GM21529 (cell line): ENCODE measurements at regions not wholly inside any gene's neighbourhood (a gene's known extent, or its start where the extent isn't known, plus 50 kb on each side); places are given as distances from the start of the nearest gene placed in this dataset.
A peak's percentile ranks its signal among the peaks of the same experiment; 100 is the strongest.

Experiments used
- ATAC-seq: cut with Tn5 transposase; IDR thresholded peaks from one replicate; pipeline ENCODE4 v1.9.1; 2021; ENCODE audit not compliant: unreplicated experiment

DNA sequence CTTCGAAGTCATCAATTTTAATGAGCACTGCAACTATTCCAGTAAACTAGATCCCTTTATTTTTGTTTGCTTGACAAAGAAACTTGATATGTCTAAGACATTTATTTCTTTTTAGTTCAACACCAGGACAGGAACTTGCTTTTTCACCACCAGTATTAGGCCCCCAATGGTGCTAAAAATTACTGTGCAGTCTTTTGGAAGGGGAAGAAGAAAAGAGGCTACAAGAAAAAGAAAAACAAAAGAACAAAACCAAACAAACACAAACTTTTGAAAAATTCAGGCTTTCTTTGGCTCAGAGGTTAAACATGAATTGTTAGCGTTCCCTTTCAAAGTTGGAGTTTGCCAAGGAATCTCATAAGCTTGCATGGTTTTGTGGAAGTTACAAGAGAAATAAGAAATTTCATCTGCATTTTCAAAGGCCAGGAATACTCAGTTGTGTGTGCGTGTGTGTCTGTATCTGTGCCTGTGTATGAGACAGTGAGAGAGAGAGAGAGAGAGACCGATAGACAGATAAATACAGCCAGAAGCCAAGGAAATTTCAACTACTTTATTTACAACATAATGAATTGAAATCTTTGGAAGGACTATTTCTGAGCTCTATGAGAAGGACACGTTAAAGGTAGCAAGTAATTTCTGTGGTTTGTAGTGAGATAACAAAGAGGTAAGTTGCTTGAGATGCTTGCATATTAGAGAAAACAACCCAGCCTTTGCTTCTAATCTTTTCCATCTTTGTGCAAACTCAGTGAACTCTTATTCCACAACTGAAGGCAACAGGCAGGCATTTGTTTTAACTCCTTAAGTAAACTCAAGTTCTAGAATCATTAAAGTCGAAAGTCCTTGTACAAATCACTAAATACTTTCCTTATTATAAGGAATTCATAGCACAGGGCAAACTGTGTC is 171.0 kb upstream of the CITED2 start:
- no peak for ATAC-seq

DNA sequence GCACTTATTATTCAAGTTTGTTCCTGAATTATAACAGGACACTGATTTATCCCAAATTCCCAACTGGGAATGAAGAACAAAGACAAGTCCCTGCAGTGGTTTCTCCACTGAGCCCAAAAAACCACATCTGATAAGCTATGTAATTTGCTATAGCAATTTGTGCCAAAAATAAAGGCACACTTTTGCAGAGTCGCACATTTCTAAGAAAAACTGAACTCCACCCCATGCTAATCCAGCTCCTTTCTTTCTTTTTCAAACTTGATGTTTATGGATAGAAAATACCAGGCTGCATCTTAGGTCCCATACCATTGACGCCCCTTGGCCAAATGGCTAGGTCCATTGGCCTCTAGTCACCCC is 170.2 kb upstream of the CITED2 start:
- no peak for ATAC-seq

DNA sequence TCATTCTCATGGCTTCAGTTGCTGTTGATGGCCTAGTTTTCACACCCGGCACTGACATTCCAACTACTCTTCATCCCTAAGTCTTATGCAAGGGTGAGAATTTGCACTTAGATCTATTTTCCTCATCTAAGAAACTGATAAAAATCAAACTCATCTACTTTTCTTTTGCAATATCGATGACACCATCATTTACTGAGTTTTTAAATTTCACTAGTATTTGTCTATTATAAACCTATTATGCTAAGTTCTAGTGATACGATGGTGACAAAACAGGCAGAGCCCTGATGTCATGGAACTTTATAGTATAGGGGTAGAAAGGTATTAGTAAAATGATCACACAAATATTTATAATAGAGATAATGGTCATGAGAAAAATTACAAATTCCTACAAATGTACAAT is 167.9 kb upstream of the CITED2 start:
- no peak for ATAC-seq

DNA sequence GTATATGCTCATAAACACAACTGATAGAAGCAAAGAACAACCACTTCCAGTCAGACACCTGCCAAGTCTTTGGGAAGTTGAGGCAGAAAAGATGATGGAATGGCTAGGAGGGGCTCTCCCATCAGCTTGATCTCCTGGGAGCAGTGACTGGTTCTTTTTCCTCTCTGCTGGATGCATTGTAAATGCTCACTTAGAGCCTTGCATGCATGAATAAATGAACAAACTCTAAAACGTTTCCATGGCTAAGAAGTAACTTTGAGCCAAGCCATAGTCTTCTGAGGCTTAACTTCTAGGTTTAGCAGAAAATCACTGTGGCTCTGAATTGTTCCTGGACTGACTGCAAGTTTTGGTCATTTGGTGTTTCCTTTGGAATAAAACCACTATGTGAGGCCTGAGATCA is 166.4 kb upstream of the CITED2 start:
- ATAC-seq = no peak

DNA sequence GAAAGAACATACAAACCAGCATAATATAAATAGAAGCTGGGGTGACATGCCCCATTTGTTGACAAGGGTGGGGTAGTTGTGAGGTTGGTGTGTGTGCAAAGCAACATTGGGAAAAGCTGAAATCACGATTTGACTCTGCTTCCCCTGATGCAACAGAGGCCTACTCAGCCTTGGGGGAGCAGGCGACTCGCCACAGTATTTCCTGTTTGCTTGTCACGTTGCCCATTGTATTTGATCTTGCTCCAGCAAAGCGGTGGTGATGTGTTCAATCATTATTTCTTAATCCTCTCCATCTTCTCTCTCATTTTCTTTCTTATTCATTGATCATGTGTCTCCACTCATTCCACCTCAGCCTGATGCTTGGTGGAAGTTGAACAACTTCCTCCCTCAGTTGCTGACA is 165.8 kb upstream of the CITED2 start:
- peak; percentile 72 for ATAC-seq

DNA sequence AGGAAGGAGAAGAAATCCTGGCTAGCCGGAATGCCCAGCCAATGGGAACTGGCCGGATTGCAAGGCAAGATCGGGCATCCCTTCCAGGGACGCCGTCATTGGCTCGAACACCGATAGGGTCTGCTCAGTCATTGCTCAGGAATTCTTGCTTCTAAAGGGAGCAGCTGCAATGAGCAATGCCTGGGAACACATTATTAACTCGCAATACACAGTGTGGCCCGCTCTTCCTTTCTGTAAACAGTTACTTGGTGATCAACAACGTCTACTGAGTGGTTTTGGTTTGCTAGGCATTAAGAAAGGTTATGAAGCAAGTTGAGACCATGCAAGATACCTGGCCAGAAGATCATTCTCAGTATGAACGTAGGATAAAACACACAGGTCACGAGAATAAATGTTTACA is 165.4 kb upstream of the CITED2 start:
- ATAC-seq = no peak

DNA sequence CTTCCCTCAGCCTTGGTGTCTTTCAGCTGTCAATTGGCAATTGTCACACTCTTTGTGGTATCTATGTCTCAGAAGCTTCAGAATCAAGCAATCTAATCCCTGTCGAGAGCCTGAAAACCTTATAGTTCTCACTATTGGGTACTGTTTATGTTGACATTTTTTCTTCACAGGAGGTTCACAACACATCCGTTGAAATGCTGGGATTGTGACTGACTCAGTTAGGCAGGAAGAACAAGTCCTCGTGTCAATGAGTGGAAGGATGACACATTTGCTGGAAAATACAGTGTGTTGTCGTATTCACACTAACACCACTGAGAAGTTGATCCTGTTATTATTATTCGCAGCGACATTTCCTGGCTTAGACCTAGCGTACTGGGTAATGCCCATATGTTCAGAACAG is 163.9 kb upstream of the CITED2 start:
- no peak for ATAC-seq

GRCh38 chr6:139536751-139537617 is 162.5 kb upstream of the CITED2 start:
- no peak for ATAC-seq

DNA sequence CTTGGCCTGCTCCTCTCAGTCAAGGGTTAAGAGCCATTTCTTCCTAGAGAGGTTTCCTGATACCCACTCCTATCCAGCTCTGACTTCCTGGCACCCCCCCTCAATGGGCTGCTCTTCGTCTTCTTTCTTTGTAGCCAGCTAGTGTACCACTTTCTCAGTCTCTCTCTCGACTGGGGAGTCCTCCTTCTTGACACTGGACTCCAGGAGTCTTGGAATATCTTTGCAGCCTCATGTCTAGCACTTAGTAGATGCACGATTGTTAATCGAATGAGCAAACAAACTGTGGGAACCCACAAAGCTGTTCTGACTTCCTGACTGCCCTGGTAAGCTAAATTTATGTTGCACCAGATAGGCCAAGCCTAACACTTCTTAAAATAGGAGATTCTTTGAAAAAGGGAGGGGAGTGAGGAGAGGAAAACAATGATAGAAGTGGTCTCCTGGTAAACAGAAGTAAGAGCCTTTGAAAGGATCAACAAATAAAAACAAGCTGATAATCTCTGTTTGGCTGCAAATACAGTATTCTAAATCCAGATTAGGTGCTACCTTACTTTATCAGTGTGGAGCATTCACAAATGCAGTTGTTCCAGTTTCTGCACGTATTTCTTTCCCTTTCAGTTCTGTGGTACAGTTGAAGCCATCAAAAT is 160.1 kb upstream of the CITED2 start:
- no peak for ATAC-seq

GRCh38 chr6:139533573-139534471 is 159.4 kb upstream of the CITED2 start:
- no peak for ATAC-seq

GRCh38 chr6:139533171-139533570 is 158.7 kb upstream of the CITED2 start:
- no peak for ATAC-seq

DNA sequence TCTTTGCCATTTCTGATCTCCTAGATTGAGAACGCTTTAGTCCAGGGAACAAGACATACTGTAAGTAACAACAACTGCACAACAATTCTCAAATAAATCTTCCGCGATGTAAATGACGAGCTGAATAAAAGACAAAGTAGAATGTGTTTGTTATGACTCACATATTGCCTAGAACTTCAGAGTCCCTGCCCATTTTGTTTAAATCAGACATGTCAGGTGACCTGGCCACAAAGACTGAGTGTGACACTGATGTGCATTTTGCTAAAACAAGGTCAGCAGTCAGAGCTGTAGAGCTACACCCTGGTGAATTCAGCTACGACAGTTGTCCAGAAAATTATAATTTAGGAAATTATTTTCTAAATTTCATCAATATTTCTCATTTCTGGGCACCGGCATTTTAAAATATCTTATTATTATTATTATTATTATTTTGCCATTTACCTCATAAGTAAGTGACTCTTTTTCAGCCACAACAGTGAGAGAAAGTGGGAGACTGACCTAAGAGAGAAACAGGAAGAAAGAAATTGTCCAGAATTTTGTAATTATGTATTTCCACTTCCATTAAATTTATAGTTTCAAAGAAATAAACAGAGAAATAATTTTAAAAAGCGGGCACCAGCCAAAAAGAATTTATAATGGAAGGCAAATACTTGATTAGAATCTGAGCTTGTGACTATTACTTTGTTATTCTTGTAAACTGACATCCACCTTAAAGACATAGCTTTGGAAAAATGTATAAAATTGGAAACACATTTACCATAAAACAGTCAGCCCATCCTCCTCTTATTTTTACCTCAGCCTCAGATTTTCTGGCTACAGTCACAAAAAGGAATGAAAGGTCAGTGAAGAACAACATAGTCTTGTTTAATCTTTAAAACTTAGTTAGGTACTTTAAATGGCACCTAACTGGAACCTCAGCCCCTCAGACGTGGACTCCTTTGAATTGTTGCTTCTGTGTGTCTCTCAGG is 157.0 kb upstream of the CITED2 start:
- peak; percentile 59 for ATAC-seq

DNA sequence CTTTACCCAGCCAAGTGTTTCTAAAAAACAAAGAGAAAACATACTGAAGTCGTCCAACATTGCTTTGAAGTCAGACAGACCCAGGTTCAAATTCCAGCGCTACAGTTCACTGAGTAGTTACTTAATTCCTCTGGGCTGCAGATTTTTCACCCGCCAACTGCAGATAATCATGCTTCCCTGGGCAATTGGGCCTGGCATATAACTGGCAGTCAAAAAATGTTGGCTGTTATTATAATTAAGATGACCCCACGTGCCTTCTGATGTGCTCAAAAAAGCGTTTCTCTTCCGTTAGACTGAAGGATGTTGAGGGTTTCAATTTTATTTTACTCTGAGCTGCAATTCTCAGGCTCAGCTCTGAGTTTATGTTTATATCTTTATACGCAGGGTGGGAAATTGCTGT is 156.1 kb upstream of the CITED2 start:
- ATAC-seq = no peak

- ATAC-seq = no peak
Observed at GRCh38 chr6:139529420-139529819, 155.0 kb upstream of the CITED2 start.

DNA sequence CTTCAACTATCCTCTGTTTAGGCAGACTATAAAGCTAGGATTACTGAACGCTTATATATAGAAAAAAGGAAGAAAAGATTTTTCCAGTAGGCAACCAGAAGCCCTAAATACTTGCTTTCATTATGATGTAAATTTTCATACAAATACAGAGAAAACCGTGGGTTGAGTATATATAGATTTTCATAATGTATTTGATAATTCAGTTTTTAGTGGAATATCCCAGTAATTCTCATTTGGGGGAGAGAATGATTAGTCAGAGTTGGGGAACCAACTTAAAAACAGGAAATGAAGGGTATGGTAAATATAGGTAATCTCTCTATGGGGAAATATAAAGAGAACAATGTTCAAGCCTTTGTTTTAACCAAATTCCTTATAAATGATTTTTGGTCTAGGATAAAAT is 154.0 kb upstream of the CITED2 start:
- no peak for ATAC-seq

DNA sequence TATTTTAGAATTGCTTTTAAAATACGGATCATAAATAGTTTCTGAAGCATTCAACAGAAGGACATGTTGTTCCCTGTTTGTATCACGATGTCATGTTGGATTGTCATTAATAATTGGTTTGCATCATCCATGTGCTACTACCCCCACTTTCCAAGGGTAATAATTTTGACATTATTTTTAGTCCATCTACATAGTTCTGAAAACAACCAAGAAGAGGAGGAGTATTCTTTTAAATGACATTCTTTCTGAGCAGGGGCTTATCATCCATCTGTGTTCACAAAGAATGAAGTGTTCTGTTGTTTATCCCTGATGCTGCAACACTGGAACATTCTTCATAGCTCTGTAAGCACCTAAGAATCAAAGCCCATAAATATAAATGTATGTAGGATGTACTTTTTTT is 151.0 kb upstream of the CITED2 start:
- no peak for ATAC-seq

DNA sequence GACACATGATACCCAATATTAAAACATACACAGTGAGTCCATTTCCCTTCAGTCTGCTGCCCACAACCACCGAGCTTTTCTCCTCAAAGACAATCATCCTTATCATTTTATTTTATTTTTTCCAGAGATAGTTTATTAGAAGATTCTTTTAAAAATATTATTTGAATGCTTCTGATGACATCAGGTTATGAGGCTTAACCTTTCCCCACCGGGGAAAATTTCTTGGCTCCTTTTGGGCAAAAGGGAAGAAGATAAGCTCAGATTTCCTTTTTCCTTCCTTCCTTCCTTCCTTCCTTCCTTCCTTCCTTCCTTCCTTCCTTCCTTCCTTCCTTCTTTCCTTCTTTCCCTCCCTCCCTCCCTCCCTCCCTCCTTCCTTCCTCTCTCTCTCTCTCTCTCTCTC is 149.5 kb upstream of the CITED2 start:
- no peak for ATAC-seq

- ATAC-seq = no peak
Observed at GRCh38 chr6:139522511-139523220, 148.2 kb upstream of the CITED2 start.

- no peak for ATAC-seq
Observed at GRCh38 chr6:139521338-139521737, 146.9 kb upstream of the CITED2 start.
